ENCODE measurements at regions not wholly inside any gene's neighbourhood (a gene's known extent, or its start where the extent isn't known, plus 50 kb on each side); places are given as distances from the start of the nearest gene placed in this dataset.

- no peak overlapping the region for H3K27ac ChIP-seq
- in situ Hi-C loops (cut with MboI; ENCODE audit: low sequenced_read_pairs in 4 of 4), result loop anchor here in 2 of 4 donors (10.0 to 25.0 kb wide), 2 partner anchors 161 to 169 kb away; no protein-coding TSS in a partner anchor
- H3K9me3 ChIP-seq, result no peaks in the 10 kb centered on the region
- H3K4me3 ChIP-seq, result no peak overlapping the region
- no peaks in the 10 kb centered on the region for H3K27me3 ChIP-seq
- H3K36me3 ChIP-seq, result no peaks in the 10 kb centered on the region
- peaks cover 29 to 30% of the 10 kb centered on the region in 2 donors for H3K4me1 ChIP-seq
- no peak for ATAC-seq
- no peak for DNase-seq
- intact Hi-C loops (cut with DNase I; ENCODE audit: low total_unique reads), result no loop called here
- TF ChIP-seq POLR2A (IDR thresholded peaks at IDR 0.05) (no peak), CTCF (IDR thresholded peaks at IDR 0.05 in 4 of 5, conservative IDR thresholded peaks at IDR 0.05 in 1 of 5) (no peak)
Measured at GRCh38 chr6:125593746-125594145, 155.7 kb upstream of the HEY2 start.

DNA sequence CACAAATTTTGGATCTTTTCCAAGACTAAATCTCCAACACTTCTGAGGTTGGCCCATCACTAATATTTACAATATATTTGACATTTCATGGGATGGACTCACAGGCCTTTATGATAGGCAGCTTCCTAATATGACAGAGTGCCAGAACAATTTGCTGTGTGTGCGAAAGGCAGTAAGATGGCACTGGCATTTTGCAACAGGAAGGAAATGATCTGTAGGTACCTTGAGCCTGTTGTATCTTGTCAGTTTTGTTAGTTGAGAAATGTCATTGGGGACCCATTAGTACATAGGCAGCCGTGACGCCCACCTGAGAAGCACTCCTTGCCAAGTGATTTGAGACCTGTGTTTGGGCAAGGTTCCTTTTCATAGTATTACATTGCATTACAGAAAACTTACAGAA lies 153.4 kb upstream of the HEY2 start:
- TF ChIP-seq CTCF (IDR thresholded peaks at IDR 0.05 in 4 of 5, conservative IDR thresholded peaks at IDR 0.05 in 1 of 5) (no peak), POLR2A (IDR thresholded peaks at IDR 0.05) (no peak)
- ATAC-seq (no peak), DNase-seq (no peak)
- Histone ChIP-seq H3K4me1 (peaks cover 29 to 30% of the 10 kb centered on the region in 2 donors), H3K36me3 (no peaks in the 10 kb centered on the region), H3K4me3 (no peak overlapping the region), H3K27ac (peak overlapping the region in 2 of 4 donors; percentile 89 to 92), H3K27me3 (no peaks in the 10 kb centered on the region), H3K9me3 (no peaks in the 10 kb centered on the region)
- in situ Hi-C loops (cut with MboI; ENCODE audit: low sequenced_read_pairs in 4 of 4), result loop anchor here in 2 of 4 donors (10.0 to 25.0 kb wide), 2 partner anchors 159 to 166 kb away; no protein-coding TSS in a partner anchor
- intact Hi-C loops (cut with DNase I; ENCODE audit: low total_unique reads), result loop anchor here (5.0 kb wide), 1 partner anchor 284 kb away; no protein-coding TSS in a partner anchor

- Histone ChIP-seq H3K4me3 (peak overlapping the region in 3 of 4 donors; percentile 30 to 39 (median 30)), H3K4me1 (peaks cover 29 to 30% of the 10 kb centered on the region in 2 donors), H3K27ac (peak overlapping the region; percentile 84 to 95 (median 90)), H3K27me3 (no peaks in the 10 kb centered on the region), H3K36me3 (no peaks in the 10 kb centered on the region), H3K9me3 (no peaks in the 10 kb centered on the region)
- peak in 1 of 2 donors; percentile 50 for DNase-seq
- peak; percentile 60 to 61 for ATAC-seq
- intact Hi-C loops (cut with DNase I; ENCODE audit: low total_unique reads), result loop anchor here (1.0 to 5.0 kb wide), 4 partner anchors 13 to 285 kb away; partner anchors contain the start of gene HEY2
- TF ChIP-seq POLR2A (IDR thresholded peaks at IDR 0.05) (no peak), CTCF (IDR thresholded peaks at IDR 0.05 in 4 of 5, conservative IDR thresholded peaks at IDR 0.05 in 1 of 5) (no peak)
- in situ Hi-C loops (cut with MboI; ENCODE audit: low sequenced_read_pairs in 4 of 4), result loop anchor here in 2 of 4 donors (10.0 to 25.0 kb wide), 2 partner anchors 157 to 165 kb away; no protein-coding TSS in a partner anchor
Measured at GRCh38 chr6:125597411-125598253, 151.8 kb upstream of the HEY2 start.

DNA sequence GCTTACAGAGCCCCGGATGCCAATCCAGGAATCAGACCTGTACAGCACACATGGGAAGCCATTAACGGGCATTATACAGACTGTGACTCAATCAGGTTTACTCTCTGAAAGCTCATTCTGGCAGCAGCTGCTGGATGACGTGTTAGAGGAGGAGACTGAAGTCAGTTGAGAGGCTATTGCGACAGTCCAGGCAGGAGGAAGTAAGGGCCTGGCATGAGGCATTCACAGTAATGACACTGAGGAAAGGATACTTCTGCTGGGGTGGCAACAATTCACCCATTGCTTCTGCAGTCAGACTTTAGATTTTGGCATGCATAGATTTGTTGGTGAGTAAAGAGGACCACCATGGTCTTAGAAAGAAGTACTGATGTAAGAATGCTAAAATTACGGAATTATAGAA lies 151.0 kb upstream of the HEY2 start:
- no peaks in the 10 kb centered on the region for H3K36me3 ChIP-seq
- TF ChIP-seq POLR2A (IDR thresholded peaks at IDR 0.05), result peak in 1 of 2 donors; percentile 21
- no peak for TF ChIP-seq CTCF (IDR thresholded peaks at IDR 0.05 in 4 of 5, conservative IDR thresholded peaks at IDR 0.05 in 1 of 5)
- H3K4me3 ChIP-seq, result peak overlapping the region in 3 of 4 donors; percentile 20 to 39 (median 30)
- DNase-seq (peak; percentile 83 to 95), ATAC-seq (peak; percentile 97 to 98)
- no peaks in the 10 kb centered on the region for H3K27me3 ChIP-seq
- no peaks in the 10 kb centered on the region for H3K9me3 ChIP-seq
- in situ Hi-C loops (cut with MboI; ENCODE audit: low sequenced_read_pairs in 4 of 4) (loop anchor here in 2 of 4 donors (10.0 to 25.0 kb wide), 2 partner anchors 156 to 164 kb away; no protein-coding TSS in a partner anchor), intact Hi-C loops (cut with DNase I; ENCODE audit: low total_unique reads) (loop anchor here (1.0 to 5.0 kb wide), 3 partner anchors 72 to 286 kb away; partner anchors contain the start of gene HEY2)
- peak overlapping the region; percentile 84 to 95 (median 90) for H3K27ac ChIP-seq
- H3K4me1 ChIP-seq, result peaks cover 29 to 30% of the 10 kb centered on the region in 2 donors
